GM12873 (cell line): ENCODE measurements at regions not wholly inside any gene's neighbourhood (a gene's known extent, or its start where the extent isn't known, plus 50 kb on each side); places are given as distances from the start of the nearest gene placed in this dataset.

Source experiments
- TF ChIP-seq, protein P1 (sequence below): IDR thresholded peaks from 2 replicates; pipeline ENCODE4 v1.5.1; 2012; ENCODE audit warnings: low read depth, mild to moderate bottlenecking, moderate library complexity, low read length, control low read depth; ENCODE audit not compliant: insufficient read depth; ENCODE audit errors: missing control alignments

DNA sequence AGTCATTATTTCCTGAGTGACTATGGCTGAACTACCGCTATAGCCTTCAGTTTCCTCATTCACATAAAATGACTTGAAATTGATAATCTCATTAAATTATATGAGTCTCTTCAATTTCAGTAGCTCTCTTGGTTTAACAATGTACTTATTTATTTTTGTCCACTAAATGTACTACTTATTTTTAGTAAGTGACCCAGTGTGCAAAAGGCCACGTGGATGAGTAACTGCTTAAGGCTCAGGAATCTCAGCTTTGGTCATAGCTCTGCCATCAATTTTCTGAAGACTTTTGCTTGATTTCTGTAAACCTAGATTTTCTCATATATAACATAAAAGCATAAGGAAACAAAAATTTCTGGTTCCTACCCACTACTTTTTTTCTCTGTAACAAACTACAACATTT lies 1132.9 kb upstream of the CDH8 start:
- TF ChIP-seq, protein P1, sequence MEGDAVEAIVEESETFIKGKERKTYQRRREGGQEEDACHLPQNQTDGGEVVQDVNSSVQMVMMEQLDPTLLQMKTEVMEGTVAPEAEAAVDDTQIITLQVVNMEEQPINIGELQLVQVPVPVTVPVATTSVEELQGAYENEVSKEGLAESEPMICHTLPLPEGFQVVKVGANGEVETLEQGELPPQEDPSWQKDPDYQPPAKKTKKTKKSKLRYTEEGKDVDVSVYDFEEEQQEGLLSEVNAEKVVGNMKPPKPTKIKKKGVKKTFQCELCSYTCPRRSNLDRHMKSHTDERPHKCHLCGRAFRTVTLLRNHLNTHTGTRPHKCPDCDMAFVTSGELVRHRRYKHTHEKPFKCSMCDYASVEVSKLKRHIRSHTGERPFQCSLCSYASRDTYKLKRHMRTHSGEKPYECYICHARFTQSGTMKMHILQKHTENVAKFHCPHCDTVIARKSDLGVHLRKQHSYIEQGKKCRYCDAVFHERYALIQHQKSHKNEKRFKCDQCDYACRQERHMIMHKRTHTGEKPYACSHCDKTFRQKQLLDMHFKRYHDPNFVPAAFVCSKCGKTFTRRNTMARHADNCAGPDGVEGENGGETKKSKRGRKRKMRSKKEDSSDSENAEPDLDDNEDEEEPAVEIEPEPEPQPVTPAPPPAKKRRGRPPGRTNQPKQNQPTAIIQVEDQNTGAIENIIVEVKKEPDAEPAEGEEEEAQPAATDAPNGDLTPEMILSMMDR: no peak

GRCh38 chr16:63157818-63158217 lies 1121.6 kb upstream of the CDH8 start:
- TF ChIP-seq, protein P1: no peak

GRCh38 chr16:63146251-63146650 lies 1110.0 kb upstream of the CDH8 start:
- TF ChIP-seq, protein P1: no peak

DNA sequence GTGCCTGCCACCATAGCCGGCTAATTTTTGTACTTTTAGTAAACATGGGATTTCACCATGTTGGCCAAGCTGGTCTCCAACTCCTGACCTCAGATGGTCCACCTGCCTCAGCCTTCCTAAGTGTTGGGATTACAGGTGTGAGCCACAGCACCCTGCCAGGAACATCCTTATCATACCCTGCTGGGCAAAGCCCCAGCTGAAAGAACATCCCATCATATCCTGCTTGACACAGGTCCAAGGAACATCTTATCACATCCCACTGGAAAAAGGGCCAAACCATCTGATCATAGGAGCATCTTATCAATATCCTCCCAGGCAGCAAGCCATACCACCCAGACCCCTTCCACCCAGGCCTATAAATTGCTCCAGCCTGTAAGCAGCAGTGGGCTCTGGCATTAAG lies 1109.2 kb upstream of the CDH8 start:
- TF ChIP-seq, protein P1: no peak

DNA sequence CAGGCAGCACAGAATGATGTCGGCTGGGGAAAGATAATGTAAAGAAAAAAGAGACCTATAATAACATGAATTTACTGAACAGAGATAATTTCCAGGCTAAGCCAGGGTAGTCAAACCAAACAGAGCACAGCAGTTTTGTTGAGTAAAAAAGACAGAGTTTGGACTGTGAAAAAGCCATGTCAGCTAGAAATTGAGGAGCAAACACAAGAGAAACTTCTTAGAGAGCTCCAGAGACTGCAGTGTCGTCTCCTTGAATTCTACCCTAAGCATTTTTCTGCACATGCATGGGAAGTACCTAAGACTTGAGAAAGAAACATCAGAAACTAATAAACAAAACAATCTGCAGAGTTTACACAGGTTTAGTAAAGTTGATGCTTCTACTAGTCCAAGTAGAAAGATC lies 1098.8 kb upstream of the CDH8 start:
- TF ChIP-seq, protein P1: no peak

DNA sequence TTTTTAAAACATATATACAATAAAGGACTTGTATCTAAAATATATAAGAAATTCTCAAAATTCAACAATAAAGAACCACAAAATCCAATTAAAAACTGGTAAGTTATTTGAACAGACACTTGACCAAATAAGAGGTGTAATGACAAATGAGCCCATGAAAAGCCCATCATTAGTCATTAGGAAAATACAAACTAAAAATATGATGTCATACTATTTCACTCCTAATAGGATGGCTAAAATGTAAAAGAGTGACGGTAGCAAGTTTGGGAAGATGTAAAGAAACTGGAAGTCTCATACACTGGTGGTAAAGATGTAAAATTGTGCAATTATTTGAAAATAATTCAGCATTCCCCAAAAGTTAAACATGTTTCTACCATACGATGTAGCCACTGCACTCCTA lies 1095.3 kb upstream of the CDH8 start:
- TF ChIP-seq, protein P1: no peak

DNA sequence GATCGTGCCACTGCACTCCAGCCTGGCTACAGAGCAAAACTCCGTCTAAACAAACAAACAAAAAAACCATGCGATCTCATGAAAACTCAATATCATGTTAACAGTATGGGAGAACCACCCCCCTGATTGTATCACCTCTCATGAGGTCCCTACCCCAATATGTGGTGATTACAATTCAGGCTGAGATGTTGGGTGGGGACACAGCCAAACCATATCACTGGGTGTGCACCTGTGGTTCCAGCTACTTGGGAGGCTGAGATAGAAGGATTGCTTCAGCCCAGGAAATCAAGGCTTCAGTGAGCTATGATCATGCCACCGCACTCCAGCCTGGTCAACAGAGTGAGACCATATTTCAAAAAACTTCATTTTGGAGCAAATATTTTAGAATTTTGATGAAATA lies 1094.7 kb upstream of the CDH8 start:
- TF ChIP-seq, protein P1: no peak
